ENCODE measurements at regions not wholly inside any gene's neighbourhood (a gene's known extent, or its start where the extent isn't known, plus 50 kb on each side); places are given as distances from the start of the nearest gene placed in this dataset.

- H3K9ac ChIP-seq (replicated peaks in 1 of 4; ENCODE audit: extremely low read depth in 1 of 4, low read depth in 3 of 4, low read length in 3 of 4) = no peak overlapping the region
- no peak overlapping the region for H3K23ac ChIP-seq (ENCODE audit: insufficient read length)
- no peak overlapping the region for H2BK12ac ChIP-seq (ENCODE audit: low read depth, low read length)
- H3K79me1 ChIP-seq (ENCODE audit: low read depth, low read length) = no peaks in the 10 kb centered on the region
- H3K79me2 ChIP-seq (ENCODE audit: control insufficient read depth in 1 of 2, insufficient read depth in 2 of 2, low read length in 2 of 2) = no peaks in the 10 kb centered on the region
- no peak overlapping the region for H2BK15ac ChIP-seq (ENCODE audit: low read length)
- no peak for TF ChIP-seq KDM1A (IDR thresholded peaks at IDR 0.05; ENCODE audit: borderline replicate concordance, low read length)
- TF ChIP-seq POLR2A (IDR thresholded peaks at IDR 0.05; ENCODE audit: control extremely low read depth in 1 of 2, low read depth in 2 of 2, low read length in 2 of 2) = no peak
- TF ChIP-seq BCL11A (IDR thresholded peaks at IDR 0.05; ENCODE audit: low read depth in 2 of 2, low read length in 2 of 2) = no peak
- TF ChIP-seq SIN3A (conservative IDR thresholded peaks at IDR 0.05 in 1 of 2, IDR thresholded peaks at IDR 0.05 in 1 of 2; ENCODE audit: low read depth in 1 of 2, low read length in 2 of 2) = no peak
- TF ChIP-seq MAFK (IDR thresholded peaks at IDR 0.05; ENCODE audit: low read depth, low read length) = no peak
- TF ChIP-seq BACH1 (IDR thresholded peaks at IDR 0.05; ENCODE audit: low read length) = no peak
- no peak for TF ChIP-seq PHF8 (conservative IDR thresholded peaks at IDR 0.05; ENCODE audit: low read depth, low read length)
- TF ChIP-seq CBX5 (IDR thresholded peaks at IDR 0.05; ENCODE audit: low read depth, low read length) = no peak
- TF ChIP-seq TCF12 (IDR thresholded peaks at IDR 0.05; ENCODE audit: low read depth, low read length) = no peak
- TF ChIP-seq SRF (IDR thresholded peaks at IDR 0.05; ENCODE audit: low read depth, low read length) = no peak
- TF ChIP-seq CHD2 (IDR thresholded peaks at IDR 0.05; ENCODE audit: low read length) = no peak
- TF ChIP-seq GTF2F1 (IDR thresholded peaks at IDR 0.05; ENCODE audit: borderline replicate concordance, low read depth, low read length) = no peak
- TF ChIP-seq CBX8 (IDR thresholded peaks at IDR 0.05; ENCODE audit: borderline replicate concordance, low read depth, low read length) = no peak
- H2BK5ac ChIP-seq (ENCODE audit: low read depth, low read length) = no peak overlapping the region
- no peak overlapping the region for H2BK120ac ChIP-seq (replicated peaks; ENCODE audit: low read depth, low read length)
- DNase-seq (ENCODE audit: low read depth in 1 of 2, low spot score in 2 of 2) (no peak), FAIRE-seq (no peak)
- ChIA-PET CTCF (ENCODE audit: partially characterized antibody) (interaction anchor here (0.7 kb wide), 1 partner anchor 691 kb away, joined by 4 read pairs; no protein-coding TSS in a partner anchor), POLR2A (ENCODE audit: partially characterized antibody) (no interaction called here)
- no peaks in the 10 kb centered on the region for H3K36me3 ChIP-seq (ENCODE audit: control insufficient read depth in 2 of 4, insufficient read depth in 4 of 4, low read length in 3 of 4)
- 50% methylated on average over 1 of the region's 1 CpG; no CpG with 5 or more reads in 1 of the 2 experiments for WGBS, 2 experiments (ENCODE audit: extremely low coverage in 1 of 2, insufficient coverage in 1 of 2, insufficient read length in 1 of 2, insufficient replicate concordance in 2 of 2, low coverage in 1 of 2, low lambda C conversion rate in 2 of 2, missing lambda C conversion rate in 1 of 2)
- H4K5ac ChIP-seq (ENCODE audit: insufficient read length, low read depth, low read length) = no peak overlapping the region
- H3K4me3 ChIP-seq (ENCODE audit: extremely low read depth in 1 of 4, insufficient read depth in 2 of 4, low read depth in 3 of 4, low read length in 4 of 4) = no peak overlapping the region
- H3K4ac ChIP-seq (replicated peaks; ENCODE audit: insufficient read length, low read depth, low read length) = no peak overlapping the region
- no peak overlapping the region for H4K91ac ChIP-seq (replicated peaks; ENCODE audit: insufficient read length, low read length)
- H3K9me3 ChIP-seq (ENCODE audit: insufficient read depth in 2 of 2, low read depth in 1 of 2, low read length in 1 of 2) = no peaks in the 10 kb centered on the region
- no peak overlapping the region for H3K56ac ChIP-seq (replicated peaks; ENCODE audit: insufficient read length, low read depth, low read length)
- no peak overlapping the region for H3K18ac ChIP-seq (ENCODE audit: extremely low read depth, low read length)
- no peak overlapping the region for H2AFZ ChIP-seq (ENCODE audit: low read length)
- no peak overlapping the region for H3K4me2 ChIP-seq (ENCODE audit: insufficient read depth in 1 of 2, low read depth in 2 of 2, low read length in 2 of 2)
- no peak overlapping the region for H2AK5ac ChIP-seq (ENCODE audit: low read depth, low read length)
- no peaks in the 10 kb centered on the region for H3K23me2 ChIP-seq (ENCODE audit: low read depth, low read length)
- no peaks in the 10 kb centered on the region for H3K27me3 ChIP-seq (replicated peaks in 1 of 4; ENCODE audit: control insufficient read depth in 3 of 4, extremely low read depth in 1 of 4, insufficient read depth in 3 of 4, low read length in 3 of 4)
- no peaks in the 10 kb centered on the region for H3K4me1 ChIP-seq (replicated peaks in 1 of 4; ENCODE audit: control insufficient read depth in 3 of 4, insufficient read depth in 4 of 4, low read length in 3 of 4)
- no peak overlapping the region for H2BK20ac ChIP-seq (ENCODE audit: low read length)
- H3K14ac ChIP-seq (ENCODE audit: insufficient read length) = no peak overlapping the region
- H4K20me1 ChIP-seq (replicated peaks in 1 of 2; ENCODE audit: control insufficient read depth in 1 of 2, insufficient read depth in 2 of 2, low read length in 2 of 2) = no peaks in the 10 kb centered on the region
- H3K27ac ChIP-seq (ENCODE audit: low read depth, low read length) = no peak overlapping the region
- H4K8ac ChIP-seq (ENCODE audit: extremely low read depth, insufficient read depth, low read length) = no peak overlapping the region
Measured at GRCh38 chr12:61891632-61892031, 368.6 kb upstream of the USP15 start.
